Brain pericyte (primary cell): ENCODE measurements at regions not wholly inside any gene's neighbourhood (a gene's known extent, or its start where the extent isn't known, plus 50 kb on each side); places are given as distances from the start of the nearest gene placed in this dataset.

Experiments
- DNase-seq: peaks from one replicate; pipeline ENCODE4 v3.0.0-alpha.2; 2012; ENCODE audit warnings: low read depth, low spot score

GRCh38 chr14:58846682-58847465 is 209.1 kb downstream of the DACT1 start:
- DNase-seq = no peak

GRCh38 chr14:58848365-58848764 is 210.6 kb downstream of the DACT1 start:
- no peak for DNase-seq

GRCh38 chr14:58849601-58850000 is 211.8 kb downstream of the DACT1 start:
- DNase-seq = no peak

GRCh38 chr14:58850011-58850410 is 212.2 kb downstream of the DACT1 start:
- DNase-seq = no peak

DNA sequence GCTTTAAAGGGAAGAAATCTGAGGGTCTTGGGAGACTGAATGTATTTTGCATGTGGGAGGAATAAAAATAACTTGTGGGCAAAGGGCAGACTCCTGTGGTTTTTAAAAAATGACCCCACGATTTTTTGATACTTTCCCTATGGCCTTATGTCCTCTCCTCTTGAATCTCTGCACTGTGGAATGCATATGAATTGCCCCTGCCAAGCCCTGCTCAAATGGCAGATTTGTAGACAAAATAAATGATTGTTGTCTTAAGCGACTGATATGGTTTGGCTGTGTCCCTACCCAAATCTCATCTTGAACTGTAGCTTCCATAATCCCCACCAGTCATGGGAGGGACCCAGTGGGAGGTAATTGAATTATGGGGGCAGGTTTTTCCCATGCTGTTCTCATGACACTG is 223.8 kb downstream of the DACT1 start:
- peak; percentile 37 for DNase-seq

GRCh38 chr14:58862416-58863160 is 224.8 kb downstream of the DACT1 start:
- DNase-seq = no peak

DNA sequence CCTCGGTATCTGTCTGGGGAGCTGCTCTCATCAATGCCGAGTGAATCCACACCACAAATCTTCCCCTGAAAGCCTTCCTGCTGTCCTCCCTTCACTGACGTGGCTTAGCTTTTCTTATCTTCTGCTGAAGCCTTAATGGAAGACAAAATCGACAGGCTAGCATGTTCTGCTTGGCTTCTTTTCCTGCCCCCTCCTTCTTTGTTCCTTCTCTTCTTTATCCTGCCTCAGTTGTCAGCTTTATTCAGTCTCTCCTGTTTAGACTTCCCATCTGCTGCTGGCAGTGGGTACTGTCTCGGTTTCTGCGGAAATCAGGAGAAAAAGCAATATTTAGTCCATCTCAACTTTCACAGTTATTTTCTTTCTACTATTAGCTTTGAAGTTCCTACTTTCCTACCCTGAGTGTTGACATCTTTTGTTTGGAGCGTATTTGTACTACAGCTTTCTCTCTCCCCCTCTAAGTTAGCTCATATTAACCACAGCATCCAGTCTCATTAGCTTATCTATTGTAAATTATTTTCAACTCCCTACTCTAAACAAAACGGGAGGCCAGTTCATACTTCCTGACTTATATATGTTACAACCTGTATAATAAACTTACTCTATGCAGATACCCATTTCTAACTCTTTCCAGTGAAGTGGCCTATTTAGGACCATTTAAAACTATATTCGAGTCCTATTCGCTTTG is 226.0 kb downstream of the DACT1 start:
- DNase-seq = no peak

- no peak for DNase-seq
These were observed 227.2 kb downstream of the DACT1 start for GRCh38 chr14:58864751-58865513.

GRCh38 chr14:58865514-58866281 is 227.9 kb downstream of the DACT1 start:
- no peak for DNase-seq

DNA sequence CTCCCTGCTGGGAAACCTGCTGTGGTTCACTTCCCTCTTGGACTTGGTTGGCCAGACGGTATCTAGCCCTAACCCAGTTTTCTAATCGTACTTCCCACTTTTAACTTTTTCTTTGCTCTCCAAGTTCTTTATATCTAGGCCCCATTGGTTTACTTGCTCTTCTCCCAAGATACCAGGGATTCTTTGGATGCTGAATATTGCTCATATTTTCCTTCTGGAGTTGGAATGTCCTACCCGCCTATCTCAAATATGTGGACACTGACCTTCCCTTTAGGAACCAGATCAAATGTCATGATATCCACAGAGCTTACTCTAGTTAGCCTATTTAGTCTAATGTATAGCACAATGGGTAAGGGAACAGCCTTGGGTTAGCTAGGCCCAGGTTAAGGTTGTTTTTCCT is 228.6 kb downstream of the DACT1 start:
- no peak for DNase-seq

DNA sequence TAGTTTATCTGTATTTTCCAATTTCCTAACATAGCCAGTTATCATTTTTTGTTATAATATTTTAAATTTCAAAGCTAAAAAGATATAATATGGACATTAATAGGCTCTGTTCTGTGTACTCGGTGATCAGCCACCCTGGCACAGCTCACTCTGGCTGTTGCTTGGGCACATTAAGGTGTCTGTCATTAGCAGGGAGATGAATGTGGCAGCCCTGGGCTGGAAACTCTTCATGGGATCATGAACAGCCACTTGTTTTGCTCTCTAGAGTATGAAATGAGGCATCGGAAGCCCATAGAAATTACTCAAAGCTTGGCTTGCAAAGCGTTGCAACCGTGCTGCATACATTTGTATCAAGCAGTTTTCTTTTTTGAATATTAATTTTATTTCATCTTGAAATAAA is 233.2 kb downstream of the DACT1 start:
- DNase-seq = no peak

GRCh38 chr14:58871573-58871972 is 233.8 kb downstream of the DACT1 start:
- no peak for DNase-seq

DNA sequence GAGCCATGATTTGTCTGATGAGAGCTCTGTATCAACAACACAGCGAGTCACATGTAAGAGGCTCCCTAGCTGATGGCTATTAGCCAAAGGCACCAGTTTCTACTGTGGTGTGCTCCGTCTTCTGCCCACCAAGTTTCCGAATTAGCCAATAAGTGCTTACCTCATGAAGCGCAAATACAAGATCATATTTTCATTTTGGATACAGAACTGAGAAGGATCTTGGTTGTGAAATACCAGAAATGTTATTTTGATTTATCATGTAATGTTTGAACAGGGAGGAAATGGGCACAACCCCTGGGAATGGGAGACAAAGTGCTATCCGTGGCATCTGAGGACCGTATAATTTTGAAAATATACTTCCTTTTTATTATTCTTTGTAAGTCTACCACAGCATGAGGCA is 234.3 kb downstream of the DACT1 start:
- DNase-seq = peak; percentile 36

GRCh38 chr14:58873228-58873953 is 235.6 kb downstream of the DACT1 start:
- DNase-seq = no peak

DNA sequence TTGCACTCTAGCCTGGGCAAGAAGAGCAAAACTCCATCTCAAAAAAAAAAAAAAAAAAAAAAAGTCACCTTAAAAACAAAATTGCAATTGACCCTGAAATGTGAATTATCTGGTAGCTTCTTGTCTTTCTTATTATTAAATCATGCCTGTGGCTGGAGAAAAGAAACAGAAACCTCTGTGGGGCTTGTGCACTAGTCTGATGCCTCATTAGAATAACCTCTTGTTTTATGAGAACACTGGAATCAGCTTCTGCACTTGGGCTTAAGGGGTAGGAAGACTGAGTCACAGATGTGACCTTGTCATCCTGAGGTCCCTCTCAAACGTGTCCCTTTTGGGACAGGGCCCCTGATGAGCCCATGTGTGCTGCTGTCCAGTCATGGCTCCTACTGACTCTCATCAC is 237.9 kb downstream of the DACT1 start:
- no peak for DNase-seq

GRCh38 chr14:58876608-58877007 is 238.8 kb downstream of the DACT1 start:
- no peak for DNase-seq

GRCh38 chr14:58878439-58879139 is 240.8 kb downstream of the DACT1 start:
- no peak for DNase-seq

DNA sequence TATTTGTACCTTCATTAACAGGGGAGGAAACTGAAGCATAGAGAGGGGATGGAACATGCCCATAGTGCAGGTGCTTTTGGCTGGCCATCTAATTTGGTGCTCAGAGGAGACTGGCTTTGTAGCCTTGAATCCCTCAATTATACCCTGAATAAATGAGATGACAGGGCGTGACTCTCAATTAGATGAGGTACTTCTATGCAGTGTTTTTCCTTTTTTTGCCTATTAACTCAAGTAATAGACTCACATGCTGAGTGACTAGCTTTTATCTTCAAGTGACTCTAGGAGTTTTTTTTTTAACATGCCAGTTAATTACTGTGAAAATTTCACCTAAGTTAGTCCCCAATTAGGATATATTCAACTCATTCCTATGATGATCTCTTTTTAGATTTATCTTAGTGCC is 243.7 kb downstream of the DACT1 start:
- DNase-seq = no peak

DNA sequence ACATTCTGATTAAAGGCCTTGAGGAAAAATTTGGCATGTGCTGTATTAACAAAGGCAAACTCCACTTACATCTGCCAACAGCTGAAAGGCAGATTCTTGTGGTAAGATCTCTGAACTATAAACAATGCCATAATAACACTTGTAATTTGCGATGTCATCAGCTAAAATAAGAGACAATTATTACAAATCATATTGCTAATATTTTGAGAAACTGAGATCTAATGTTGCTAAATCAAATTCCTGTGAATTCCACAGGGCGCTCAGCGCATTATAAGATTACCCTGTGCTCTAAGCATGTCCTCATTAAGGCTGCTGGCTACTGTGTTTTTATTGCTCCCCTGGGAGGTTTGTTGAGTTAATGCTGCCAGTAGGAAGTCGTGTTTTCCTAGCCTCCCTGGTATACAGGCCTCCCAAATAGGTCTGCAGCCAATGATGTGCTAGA is 244.8 kb downstream of the DACT1 start:
- DNase-seq = peak; percentile 24

GRCh38 chr14:58884442-58884841 is 246.7 kb downstream of the DACT1 start:
- DNase-seq = no peak
